ENCODE measurements at regions not wholly inside any gene's neighbourhood (a gene's known extent, or its start where the extent isn't known, plus 50 kb on each side); places are given as distances from the start of the nearest gene placed in this dataset.

GRCh38 chr12:63056649-63057048 lies 94.4 kb downstream of the AVPR1A start:
- H3K27ac ChIP-seq = no peak overlapping the region
- TF ChIP-seq ZFX (IDR thresholded peaks at IDR 0.05) = no peak
- peak; percentile 24; the same call in 1 of the 2 replicates for TF ChIP-seq CTCF (conservative IDR thresholded peaks at IDR 0.05)

- H3K27ac ChIP-seq = no peak overlapping the region
- TF ChIP-seq ZFX (IDR thresholded peaks at IDR 0.05) (no peak), CTCF (conservative IDR thresholded peaks at IDR 0.05) (no peak)
Measured at GRCh38 chr12:63052696-63053095, 98.3 kb downstream of the AVPR1A start.

- H3K27ac ChIP-seq = no peak overlapping the region
- no peak for TF ChIP-seq ZFX (IDR thresholded peaks at IDR 0.05)
- no peak for TF ChIP-seq CTCF (conservative IDR thresholded peaks at IDR 0.05)
Measured at GRCh38 chr12:63047146-63047545, 103.9 kb downstream of the AVPR1A start.

GRCh38 chr12:63045020-63045860 lies 105.8 kb downstream of the AVPR1A start:
- no peak for TF ChIP-seq CTCF (conservative IDR thresholded peaks at IDR 0.05)
- no peak for TF ChIP-seq ZFX (IDR thresholded peaks at IDR 0.05)
- no peak overlapping the region for H3K27ac ChIP-seq

- H3K27ac ChIP-seq = no peak overlapping the region
- no peak for TF ChIP-seq ZFX (IDR thresholded peaks at IDR 0.05)
- no peak for TF ChIP-seq CTCF (conservative IDR thresholded peaks at IDR 0.05)
Measured at GRCh38 chr12:63042646-63043045, 107.7 kb upstream of the PPM1H start.

- TF ChIP-seq ZFX (IDR thresholded peaks at IDR 0.05) = no peak
- TF ChIP-seq CTCF (conservative IDR thresholded peaks at IDR 0.05) = no peak
- no peak overlapping the region for H3K27ac ChIP-seq
Measured at GRCh38 chr12:63041601-63042000, 106.7 kb upstream of the PPM1H start.

GRCh38 chr12:63040526-63041220 lies 105.7 kb upstream of the PPM1H start:
- H3K27ac ChIP-seq = no peak overlapping the region
- TF ChIP-seq ZFX (IDR thresholded peaks at IDR 0.05) (no peak), CTCF (conservative IDR thresholded peaks at IDR 0.05) (no peak)
